HCT116 (cell line): ENCODE measurements at regions not wholly inside any gene's neighbourhood (a gene's known extent, or its start where the extent isn't known, plus 50 kb on each side); places are given as distances from the start of the nearest gene placed in this dataset.

Experiments
- ATAC-seq: fragments of 200-7000 bp; cut with Tn5 transposase; 2 replicates; pipeline ENCODE4 v1.9.1; 2020; ENCODE audit warnings: mild to moderate bottlenecking, moderate library complexity
- BruUV-seq: library from RNA; stranded (reverse); fragments of 400-500 nt; replicated peaks from 2 replicates; lab custom pipeline; 2021; lab: Mats Ljungman, UMichigan
- CTCF ChIA-PET: fragments of 300-600 bp; sonication (Branson Sonifier 250); formaldehyde crosslinking; loops from one replicate; lab custom pipeline; 2021; ENCODE audit warnings: antibody characterized with exemption; lab: Charles Lee
- POLR2A ChIA-PET: fragments of 300-600, 350-600 bp; sonication (Branson Sonifier 250); formaldehyde crosslinking; loops from one replicate; lab custom pipeline; 2021; ENCODE audit warnings: antibody characterized with exemption; lab: Charles Lee
- RAD21 ChIA-PET, 2 experiments: fragments of 300-600 bp; sonication (Branson Sonifier 250); formaldehyde crosslinking; loops; one replicate each; lab custom pipeline; 2023; ENCODE audit warnings: low total read pairs in 2 of 2; ENCODE audit not compliant: uncharacterized antibody in 2 of 2, unreplicated experiment in 2 of 2, low non-redundant PET in 1 of 2; lab: Charles Lee
- DNase-seq: peaks from one replicate; pipeline ENCODE4 v3.0.0-alpha.2; 2010; ENCODE audit warnings: low read depth, low spot score
- H2AFZ ChIP-seq: fragments of 200-600 bp; shearing (Covaris generic), sonication (generic); 2 replicates; pipeline ENCODE4 v1.6.1; 2017; ENCODE audit warnings: low read depth, mixed run types, mixed read lengths, antibody characterized with exemption, low read length; ENCODE audit not compliant: poor library complexity, severe bottlenecking
- H3K27ac ChIP-seq: 2 replicates; pipeline ENCODE4 v1.5.1; 2012; ENCODE audit warnings: low read depth, low read length
- H3K27me3 ChIP-seq: fragments of 200-600 bp; sonication (generic); 2 replicates; pipeline ENCODE4 v1.6.1; 2016; ENCODE audit warnings: mixed run types, low read length, mixed read lengths; ENCODE audit not compliant: insufficient read depth
- H3K36me3 ChIP-seq, 2 experiments: fragments of 200-500 bp in 1 of 2; fragments of 200-600 bp in 1 of 2; sonication (Bioruptor generic) in 1 of 2; sonication (generic) in 1 of 2; 2 replicates each; pipeline versions ENCODE4 v1.5.1 to v1.6.1; 2014 to 2016; ENCODE audit warnings: low read length in 2 of 2, inconsistent platforms in 1 of 2, mixed read lengths in 1 of 2, mixed run types in 1 of 2; ENCODE audit not compliant: insufficient read depth in 2 of 2, control insufficient read depth in 1 of 2
- H3K4me1 ChIP-seq, 2 experiments: fragments of 200-600 bp in 1 of 2; sonication (generic) in 1 of 2; 2 replicates each; pipeline versions ENCODE4 v1.5.1 to v1.6.1; 2012 to 2017; ENCODE audit warnings: low read length in 2 of 2, inconsistent platforms in 1 of 2, mild to moderate bottlenecking in 1 of 2, mixed read lengths in 1 of 2, mixed run types in 1 of 2, moderate library complexity in 1 of 2; ENCODE audit not compliant: insufficient read depth in 2 of 2, control insufficient read depth in 1 of 2
- H3K4me2 ChIP-seq: fragments of 200-600 bp; sonication (generic); 2 replicates; pipeline ENCODE4 v1.6.1; 2017; ENCODE audit warnings: mixed run types, low read length, mixed read lengths
- H3K4me3 ChIP-seq, 2 experiments: fragments of 200-600 bp in 1 of 2; sonication (generic) in 1 of 2; replicated peaks in 1 of 2; 2 replicates each; pipeline ENCODE4 v1.5.1; 2011 to 2016; ENCODE audit warnings: low read length in 2 of 2, control low read depth in 1 of 2, low read depth in 1 of 2, mild to moderate bottlenecking in 1 of 2, mixed read lengths in 1 of 2, mixed run types in 1 of 2
- H3K79me2 ChIP-seq: fragments of 200-600 bp; sonication (generic); 2 replicates; pipeline ENCODE4 v1.6.1; 2017; ENCODE audit warnings: mild to moderate bottlenecking, mixed run types, low read length, moderate library complexity, mixed read lengths; ENCODE audit not compliant: insufficient read depth
- H3K9ac ChIP-seq: fragments of 200-600 bp; sonication (generic); 2 replicates; pipeline ENCODE4 v1.6.1; 2016; ENCODE audit warnings: low read length, mixed read lengths
- H3K9me2 ChIP-seq: fragments of 200-600 bp; sonication (generic), shearing (Covaris generic); 2 replicates; pipeline ENCODE4 v1.6.1; 2017; ENCODE audit warnings: mixed run types, mild to moderate bottlenecking, moderate library complexity; ENCODE audit not compliant: insufficient read depth
- H3K9me3 ChIP-seq, 2 experiments: fragments of 200-500 bp in 1 of 2; fragments of 200-600 bp in 1 of 2; sonication (Bioruptor generic) in 1 of 2; sonication (generic) in 1 of 2; 2 replicates each; pipeline ENCODE4 v1.6.1; 2014 to 2017; ENCODE audit warnings: low read length in 2 of 2, mixed read lengths in 2 of 2, inconsistent platforms in 1 of 2, low read depth in 1 of 2, mild to moderate bottlenecking in 1 of 2, mixed run types in 1 of 2, moderate library complexity in 1 of 2; ENCODE audit not compliant: control insufficient read depth in 1 of 2, insufficient read depth in 1 of 2
- H4K20me1 ChIP-seq: fragments of 200-600 bp; sonication (generic), shearing (Covaris generic); 2 replicates; pipeline ENCODE4 v1.6.1; 2017; ENCODE audit warnings: mixed run types, mild to moderate bottlenecking, moderate library complexity; ENCODE audit not compliant: insufficient read depth
- CBX3 ChIP-seq: IDR thresholded peaks from 2 replicates; pipeline ENCODE4 v1.6.1; 2012; ENCODE audit warnings: low read depth
- CEBPB ChIP-seq: IDR thresholded peaks from 2 replicates; pipeline ENCODE4 v1.6.1; 2012; ENCODE audit warnings: low read depth
- CTCF ChIP-seq, 3 experiments: fragments of 200-600 bp in 1 of 3; sonication (generic) in 1 of 3; IDR thresholded peaks in 2 of 3; conservative IDR thresholded peaks in 1 of 3; 2 replicates each; pipeline ENCODE4 v1.5.1; 2012 to 2017; ENCODE audit warnings: low read depth in 2 of 3, low read length in 2 of 3, antibody characterized with exemption in 1 of 3, borderline replicate concordance in 1 of 3, control low read depth in 1 of 3, mild to moderate bottlenecking in 1 of 3, mixed read lengths in 1 of 3, mixed run types in 1 of 3, moderate library complexity in 1 of 3; ENCODE audit not compliant: insufficient read depth in 1 of 3
- EGR1 ChIP-seq: IDR thresholded peaks from 2 replicates; pipeline ENCODE4 v1.6.1; 2012; ENCODE audit warnings: low read depth
- ELF1 ChIP-seq: IDR thresholded peaks from 2 replicates; pipeline ENCODE4 v1.6.1; 2012; ENCODE audit warnings: low read depth, borderline replicate concordance
- EZH2 ChIP-seq: fragments of 200-600 bp; sonication (generic); IDR thresholded peaks from 2 replicates; pipeline ENCODE4 v1.6.1; 2017; ENCODE audit warnings: antibody characterized with exemption, mixed run types
- FOSL1 ChIP-seq: IDR thresholded peaks from 2 replicates; pipeline ENCODE4 v1.6.1; 2012; ENCODE audit warnings: low read depth
- JUND ChIP-seq: IDR thresholded peaks from 2 replicates; pipeline ENCODE4 v1.6.1; 2012
- MAX ChIP-seq: IDR thresholded peaks from 2 replicates; pipeline ENCODE4 v1.6.1; 2012
- POLR2A ChIP-seq: IDR thresholded peaks from 2 replicates; pipeline ENCODE4 v1.7.0; 2011; ENCODE audit warnings: borderline replicate concordance; ENCODE audit not compliant: insufficient read depth, insufficient read length; ENCODE audit errors: extremely low read depth
- REST ChIP-seq: IDR thresholded peaks from 2 replicates; pipeline ENCODE4 v1.6.1; 2012; ENCODE audit warnings: low read depth
- SP1 ChIP-seq: IDR thresholded peaks from 2 replicates; pipeline ENCODE4 v1.6.1; 2012; ENCODE audit warnings: low read depth
- SRF ChIP-seq: IDR thresholded peaks from 2 replicates; pipeline ENCODE4 v1.6.1; 2012; ENCODE audit warnings: low read depth
- TCF7L2 ChIP-seq: IDR thresholded peaks from 2 replicates; pipeline ENCODE4 v1.7.0; 2011; ENCODE audit warnings: borderline replicate concordance, inconsistent platforms; ENCODE audit not compliant: insufficient read depth, insufficient read length; ENCODE audit errors: extremely low read depth
- YY1 ChIP-seq: IDR thresholded peaks from 2 replicates; pipeline ENCODE4 v1.6.1; 2011; ENCODE audit warnings: low read length, low read depth, moderate library complexity, mild to moderate bottlenecking; ENCODE audit not compliant: insufficient replicate concordance; ENCODE audit errors: extremely low read depth
- ZFX ChIP-seq: fragments of 450-650 bp; IDR thresholded peaks from 2 replicates; pipeline ENCODE4 v1.6.1; 2017
- ZNF274 ChIP-seq: fragments of 200-500 bp; sonication (Bioruptor generic); IDR thresholded peaks from 2 replicates; pipeline ENCODE4 v1.6.1; 2014; ENCODE audit warnings: mild to moderate bottlenecking, low read depth, low read length, inconsistent platforms
- intact Hi-C: fragments of 100-400 bp; cut with micrococcal nuclease; formaldehyde crosslinking; loops from 2 replicates; pipeline ENCODE4 v1.10.0; 2022

GRCh38 chr12:127296591-127296990, 970.4 kb upstream of the TMEM132C start (continued):
- TF ChIP-seq SP1 (no peak), POLR2A (no peak), ELF1 (no peak), SRF (no peak), EZH2 (no peak), TCF7L2 (no peak), JUND (no peak)

DNA sequence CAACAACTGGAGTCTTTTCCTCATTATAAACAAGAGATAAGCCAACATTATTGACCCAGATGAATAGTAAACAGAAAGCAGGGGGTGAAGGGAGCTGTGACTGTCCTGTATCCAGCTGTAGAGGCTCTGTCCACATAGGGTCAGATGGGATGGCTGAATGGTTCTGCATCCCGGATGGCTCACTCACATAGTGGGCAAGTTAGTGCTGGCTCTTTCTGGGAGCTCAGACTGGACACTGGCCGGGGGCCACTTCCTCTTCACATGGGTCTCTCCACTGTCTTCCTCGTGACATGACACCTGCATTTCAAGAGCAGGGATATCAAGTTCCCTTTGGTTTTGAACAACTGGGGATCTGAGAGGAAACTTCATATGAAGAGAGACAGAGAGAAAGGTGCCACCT, 969.6 kb upstream of the TMEM132C start:
- no peak for ATAC-seq
- DNase-seq = no peak
- intact Hi-C loops = no loop called here
- no peak for TF ChIP-seq ZFX
- no peak for TF ChIP-seq EGR1
- TF ChIP-seq ELF1 = no peak
- TF ChIP-seq JUND = no peak
- TF ChIP-seq MAX = no peak
- TF ChIP-seq REST = no peak
- no peak for TF ChIP-seq CBX3
- no peak for TF ChIP-seq CEBPB
- TF ChIP-seq SP1 = no peak
- no peak for TF ChIP-seq YY1
- TF ChIP-seq ZNF274 = no peak
- no peak for TF ChIP-seq FOSL1
- TF ChIP-seq POLR2A = no peak
- TF ChIP-seq CTCF (IDR thresholded peaks at IDR 0.05 in 2 of 3, conservative IDR thresholded peaks at IDR 0.05 in 1 of 3; ENCODE audit: borderline replicate concordance in 1 of 3, insufficient read depth in 1 of 3, low read depth in 2 of 3, low read length in 2 of 3) = no peak
- Histone ChIP-seq H2AFZ (no peak overlapping the region), H3K27ac (no peak overlapping the region), H3K36me3 (no peaks in the 10 kb centered on the region), H3K79me2 (no peaks in the 10 kb centered on the region), H3K4me1 (no peaks in the 10 kb centered on the region), H3K4me3 (no peak overlapping the region), H4K20me1 (no peaks in the 10 kb centered on the region), H3K9ac (no peak overlapping the region), H3K9me3 (no peaks in the 10 kb centered on the region), H3K9me2 (no peaks in the 10 kb centered on the region), H3K4me2 (no peak overlapping the region), H3K27me3 (peaks cover 8% of the 10 kb centered on the region; the same call in 1 of the 2 replicates)
- POLR2A ChIA-PET = no interaction called here
- no TSS peak for BruUV-seq
- CTCF ChIA-PET = no interaction called here
- RAD21 ChIA-PET = no interaction called here
